ENCODE measurements at regions not wholly inside any gene's neighbourhood (a gene's known extent, or its start where the extent isn't known, plus 50 kb on each side); places are given as distances from the start of the nearest gene placed in this dataset.
A peak's percentile ranks its signal among the peaks of the same experiment; 100 is the strongest.
"Not testable (repeated sequence)": the region's sequence is repeated elsewhere in the genome, so short reads cannot be mapped to it uniquely, and the experiment has no call there.

DNA sequence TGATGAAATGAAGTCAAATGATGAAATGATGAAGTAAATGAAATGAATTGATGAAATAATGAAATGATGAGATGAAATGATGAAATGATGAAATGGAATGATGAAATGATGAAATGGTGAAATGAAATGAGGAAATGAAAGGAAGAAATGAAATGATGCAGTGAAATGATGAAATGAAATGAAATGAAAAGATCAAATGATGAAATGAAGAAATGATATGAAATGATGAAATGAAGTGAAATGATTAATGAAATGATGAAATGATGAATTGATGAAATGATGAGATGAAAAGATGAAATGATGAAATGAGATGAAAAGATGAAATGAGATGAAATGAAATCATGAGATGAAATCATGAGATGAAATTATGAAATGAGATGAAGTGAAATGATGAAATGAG is 139.2 kb upstream of the ERV3-1 start:
- not testable (repeated sequence) for DNase-seq (ENCODE audit: low read depth)

DNA sequence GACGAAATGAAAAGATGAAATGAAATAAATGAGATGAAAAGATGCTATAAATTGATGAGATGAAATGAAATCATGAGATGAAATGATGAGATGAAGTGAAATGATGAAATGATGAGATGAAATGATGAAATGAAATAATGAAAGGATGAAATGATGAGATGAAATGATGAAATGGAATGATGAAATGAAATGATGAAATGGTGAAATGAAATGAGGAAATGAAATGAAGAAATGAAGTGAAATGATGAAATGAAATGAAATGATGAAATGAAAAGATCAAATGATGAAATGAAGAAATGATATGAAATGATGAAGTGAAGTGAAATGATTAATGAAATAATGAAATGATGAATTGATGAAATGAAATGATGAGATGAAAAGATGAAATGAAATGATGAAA is 138.5 kb upstream of the ERV3-1 start:
- not testable (repeated sequence) for DNase-seq (ENCODE audit: low read depth)

DNA sequence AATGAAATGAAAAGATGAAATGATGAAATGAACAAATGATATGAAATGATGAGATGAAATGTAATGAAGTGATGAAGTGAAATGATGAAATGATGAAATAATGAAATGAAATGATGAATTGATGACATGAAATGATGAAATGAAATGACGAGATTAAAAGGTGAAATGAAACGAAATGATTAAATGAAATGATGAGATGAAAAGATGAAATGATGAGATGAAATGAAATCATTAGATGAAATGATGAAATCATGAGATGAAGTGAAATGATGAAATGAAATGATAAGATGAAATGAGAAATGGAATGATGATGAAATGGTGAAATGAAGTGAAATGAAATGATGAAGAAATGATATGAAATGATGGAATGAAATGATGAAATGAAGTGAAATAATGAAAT is 138.1 kb upstream of the ERV3-1 start:
- DNase-seq (ENCODE audit: low read depth) = not testable (repeated sequence)

DNA sequence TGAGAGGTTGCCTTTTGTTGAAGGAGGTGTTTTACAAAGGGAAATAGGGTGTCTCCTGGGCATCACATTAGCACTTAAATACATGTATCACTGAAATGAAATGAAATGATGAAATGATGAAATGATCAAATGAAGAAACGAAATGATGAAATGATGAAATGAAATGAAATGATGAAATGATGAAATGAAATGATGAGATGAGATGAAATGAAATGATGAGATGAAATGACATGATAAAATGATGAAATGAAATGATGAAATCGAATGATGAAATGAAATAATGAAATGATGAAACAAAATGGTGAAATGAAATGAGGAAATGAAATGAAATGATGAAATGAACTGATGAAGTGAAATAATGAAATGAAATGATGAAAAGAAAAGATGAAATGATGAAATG is 137.6 kb upstream of the ERV3-1 start:
- DNase-seq (ENCODE audit: low read depth) = not testable (repeated sequence)

DNA sequence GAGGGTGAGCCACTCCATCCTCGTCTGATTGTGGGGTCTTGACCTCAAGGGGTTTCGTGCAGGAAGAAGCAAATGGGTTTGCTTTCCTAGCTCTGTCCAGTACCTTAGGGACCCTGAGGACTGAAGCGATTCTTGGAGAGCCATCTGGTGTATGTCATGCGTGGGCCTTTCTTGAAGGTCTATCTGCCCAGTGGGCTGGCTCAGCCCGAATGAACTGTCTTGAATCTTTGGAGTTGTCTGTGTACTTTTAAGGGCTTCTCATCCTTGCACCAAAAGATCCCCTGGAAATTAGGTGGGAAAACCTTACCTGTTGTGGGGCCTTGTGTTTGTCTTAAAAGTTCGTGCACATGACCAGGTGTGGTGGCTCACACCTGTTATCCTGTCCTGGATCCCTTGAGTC is 135.4 kb upstream of the ERV3-1 start:
- DNase-seq (ENCODE audit: low read depth) = not testable (repeated sequence)

DNA sequence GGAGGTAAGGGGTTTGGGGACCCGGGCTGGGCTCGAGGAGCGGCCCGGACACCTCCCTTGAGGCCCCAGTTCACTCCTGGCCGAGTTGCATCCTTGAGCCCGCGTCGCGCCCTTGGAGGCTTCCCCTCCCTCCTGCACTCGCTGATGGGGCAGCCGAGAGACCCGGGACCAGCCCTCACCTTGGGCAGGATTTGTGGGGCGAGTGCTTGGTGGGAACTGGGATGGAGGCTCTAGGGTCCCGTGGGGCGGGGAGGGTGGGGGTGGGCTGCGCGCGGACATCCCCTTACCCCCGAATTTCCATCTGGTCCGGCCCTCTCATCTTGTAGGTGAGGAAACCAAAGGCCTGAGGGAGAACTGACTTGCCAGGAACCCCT is 134.9 kb upstream of the ERV3-1 start:
- not testable (repeated sequence) for DNase-seq (ENCODE audit: low read depth)

DNA sequence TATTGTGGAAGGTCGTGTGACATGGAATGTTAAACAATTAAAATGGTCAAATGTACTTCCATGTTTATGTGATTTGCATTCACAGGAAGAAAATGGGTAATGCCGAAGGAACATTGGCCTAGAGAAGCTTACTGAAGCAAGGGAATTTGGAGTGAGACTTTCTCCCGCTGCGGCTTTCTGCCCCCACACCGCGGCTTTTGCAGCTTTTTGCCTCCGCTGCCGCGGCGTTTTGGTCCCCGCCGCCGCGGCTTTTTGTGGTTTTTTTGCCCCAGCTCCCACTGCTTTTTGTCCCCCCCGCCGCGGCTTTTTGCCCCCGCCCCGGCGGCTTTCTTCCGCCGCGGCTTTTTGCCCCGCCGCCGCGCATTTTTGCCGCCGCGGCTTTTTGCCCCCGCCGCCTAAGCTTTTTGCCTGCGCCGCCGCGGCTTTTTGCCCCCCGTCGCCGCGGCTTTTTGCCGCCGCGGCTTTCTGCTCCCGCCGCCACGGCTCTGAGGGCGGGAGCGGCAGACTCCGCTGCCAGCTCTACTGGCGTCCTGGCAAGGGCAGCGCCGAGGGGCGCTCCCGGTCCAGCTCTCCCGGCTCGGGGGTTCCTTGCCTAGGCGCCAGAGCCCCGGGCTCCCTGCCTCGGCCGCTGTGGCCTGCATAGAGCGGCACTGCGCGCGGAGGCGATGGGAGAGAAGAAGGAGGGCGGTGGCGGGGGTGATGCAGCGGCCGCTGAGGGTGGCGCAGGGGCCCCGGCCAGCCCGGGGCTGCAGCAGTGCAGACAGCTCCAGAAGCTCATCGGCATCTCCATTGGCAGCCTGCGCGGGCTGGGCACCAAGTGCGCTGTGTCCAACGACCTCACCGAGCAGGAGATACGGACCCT is 134.3 kb upstream of the ERV3-1 start:
- not testable (repeated sequence) for DNase-seq (ENCODE audit: low read depth)

DNA sequence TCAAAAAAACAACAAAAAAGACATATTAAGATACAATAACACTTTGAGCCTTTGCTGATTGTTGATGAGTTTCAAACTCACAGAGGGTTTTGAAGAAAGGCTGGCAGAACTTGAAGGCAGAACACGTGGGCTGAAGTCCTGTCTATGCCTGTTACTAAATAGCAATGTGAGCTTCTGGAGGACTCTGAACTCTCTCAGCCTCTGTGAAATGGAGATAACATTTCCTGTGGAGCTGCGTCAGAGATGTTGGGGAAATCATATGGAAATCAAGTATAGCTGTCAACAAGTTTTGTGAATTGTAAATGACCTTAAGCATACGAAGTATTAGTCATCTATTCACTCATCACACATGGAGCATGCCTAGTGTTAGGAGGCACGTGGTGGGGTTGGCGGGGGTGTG is 130.4 kb upstream of the ERV3-1 start:
- not testable (repeated sequence) for DNase-seq (ENCODE audit: low read depth)

DNA sequence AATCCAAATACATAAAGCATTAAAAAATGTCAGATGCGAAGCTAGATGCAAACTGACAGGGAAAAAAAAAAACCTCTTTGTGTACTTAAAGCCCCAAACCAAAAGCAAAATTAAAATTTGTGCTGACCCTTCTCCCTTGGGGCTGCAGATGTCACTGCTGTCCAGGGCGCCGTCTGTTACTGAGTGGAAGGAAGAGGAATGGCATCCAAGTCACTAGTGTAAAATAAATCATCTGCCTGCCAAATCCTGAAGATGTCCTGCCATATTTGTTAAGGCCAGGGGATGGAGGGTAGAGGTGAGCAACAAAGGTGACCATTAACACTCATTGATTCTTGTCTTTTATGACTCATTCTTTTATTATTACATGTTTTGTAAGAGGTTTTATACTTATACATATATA is 126.6 kb upstream of the ERV3-1 start:
- DNase-seq (ENCODE audit: low read depth) = not testable (repeated sequence)

DNA sequence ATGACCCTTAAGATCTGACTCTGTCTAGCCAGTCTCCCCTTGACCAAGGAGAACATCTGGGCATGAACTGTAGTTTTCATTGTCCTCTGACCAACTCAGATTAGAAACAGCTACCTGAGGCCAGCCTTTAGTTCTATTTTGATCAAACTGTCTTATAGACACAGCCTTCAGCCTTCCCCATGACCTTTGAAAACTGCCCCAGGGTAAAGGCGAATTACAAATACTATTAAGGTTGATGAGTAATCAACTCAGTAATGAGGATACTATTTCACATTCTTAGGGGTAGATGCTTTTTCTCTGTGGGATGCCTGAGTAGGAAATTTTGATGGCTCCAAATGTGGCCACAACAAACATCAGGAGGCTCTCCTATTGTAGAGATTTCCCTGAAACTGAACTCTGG is 125.8 kb upstream of the ERV3-1 start:
- not testable (repeated sequence) for DNase-seq (ENCODE audit: low read depth)

DNA sequence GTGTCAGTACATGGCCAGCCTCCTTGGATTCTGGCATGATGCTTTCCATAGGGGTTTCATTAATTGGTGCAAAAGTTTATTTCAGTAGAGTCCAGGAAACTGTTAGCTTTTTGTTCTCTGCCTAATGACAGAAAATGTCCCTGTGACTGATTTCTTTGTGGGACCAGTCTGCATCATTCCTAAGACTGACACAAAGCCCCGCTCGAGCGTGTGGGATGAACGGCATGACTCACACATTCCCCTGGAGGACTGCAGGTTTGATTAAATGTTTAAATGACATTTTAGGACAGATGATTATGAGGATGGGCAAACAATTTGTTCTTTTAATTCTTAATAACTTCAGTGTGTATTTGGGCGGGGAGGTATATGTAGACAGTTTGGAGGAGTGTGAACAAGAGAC is 120.9 kb upstream of the ERV3-1 start:
- DNase-seq (ENCODE audit: low read depth) = not testable (repeated sequence)

DNA sequence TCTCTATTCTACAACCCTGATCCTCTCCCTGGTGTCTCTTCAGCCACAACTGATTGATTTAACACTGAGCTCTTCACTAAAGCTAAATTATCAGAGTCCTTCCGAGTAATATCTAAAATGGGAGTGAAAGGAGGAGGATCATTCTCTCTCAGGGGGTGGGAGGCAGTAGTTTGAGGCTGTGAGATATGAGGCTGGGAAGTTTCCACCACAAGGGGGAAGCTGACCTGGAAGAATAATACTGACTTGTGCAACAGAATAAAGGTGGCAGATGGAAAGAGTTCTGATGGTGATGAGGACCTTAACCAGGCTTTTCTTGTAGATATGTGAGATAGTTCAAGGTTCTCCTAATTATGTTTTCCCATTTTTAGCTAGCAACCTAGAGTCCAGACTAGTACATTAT is 118.1 kb upstream of the ERV3-1 start:
- not testable (repeated sequence) for DNase-seq (ENCODE audit: low read depth)

DNA sequence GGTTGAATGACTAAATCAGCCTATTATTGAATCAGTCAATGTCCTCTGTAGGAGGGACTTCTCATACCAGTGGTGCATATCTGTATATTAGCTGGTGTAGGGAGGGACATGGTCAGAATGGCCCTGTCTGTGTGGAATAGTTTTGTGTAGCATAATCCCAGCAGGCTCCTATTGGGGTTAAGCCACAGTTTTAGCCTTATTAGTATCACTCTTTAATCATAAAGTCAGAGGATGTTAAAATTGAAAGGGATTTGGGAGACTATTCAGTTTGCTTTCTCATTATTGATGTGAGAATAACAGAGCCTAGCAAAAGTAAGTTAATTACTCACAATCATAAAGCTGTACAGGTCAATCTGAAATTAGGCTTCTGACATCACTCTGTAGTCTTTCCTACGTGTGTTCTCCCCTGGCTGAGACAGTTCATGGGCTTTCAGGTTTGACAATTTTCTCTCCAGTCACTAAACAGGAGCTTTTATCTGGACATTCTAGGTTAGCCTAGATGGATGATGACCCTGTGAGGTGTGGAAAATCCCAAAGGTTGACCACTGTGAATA is 99.2 kb upstream of the ERV3-1 start:
- DNase-seq (ENCODE audit: low read depth) = not testable (repeated sequence)

DNA sequence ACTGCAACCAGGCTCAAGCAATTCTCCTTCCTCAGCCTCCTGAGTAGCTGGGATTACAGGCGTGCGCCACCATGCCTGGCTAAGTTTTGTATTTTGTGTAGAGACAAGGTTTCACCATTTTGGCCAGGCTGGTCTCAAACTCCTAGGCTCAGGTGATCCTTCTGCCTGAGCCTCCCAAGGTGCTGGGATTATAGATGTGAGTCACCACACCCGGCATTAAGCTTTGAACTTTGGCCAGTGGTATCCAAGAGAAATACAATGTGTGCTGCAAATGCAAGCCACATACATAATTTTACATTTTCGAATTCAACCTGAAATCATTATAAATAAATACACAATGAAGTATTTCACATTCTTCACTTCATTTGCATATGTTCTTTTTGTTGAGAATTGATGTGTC is 94.0 kb upstream of the ERV3-1 start:
- DNase-seq (ENCODE audit: low read depth) = not testable (repeated sequence)

DNA sequence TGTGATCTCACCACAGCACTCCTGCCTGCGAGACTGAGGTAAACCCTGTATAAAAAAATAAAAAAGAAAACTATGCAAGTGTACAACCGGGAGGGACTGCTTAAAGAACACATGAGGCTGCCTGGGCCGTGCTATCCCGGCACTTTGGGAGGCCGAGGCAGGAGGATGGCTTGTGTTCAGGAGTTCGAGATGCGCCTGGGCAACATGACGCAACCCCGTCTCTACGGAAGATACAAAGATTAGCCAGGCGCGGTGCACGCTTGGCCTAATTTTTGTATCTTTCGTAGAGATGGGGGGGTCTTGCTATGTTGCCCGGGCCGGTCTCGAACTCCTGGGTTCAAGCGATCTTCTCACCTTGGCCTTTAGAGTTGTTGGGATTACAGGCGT is 75.2 kb upstream of the ERV3-1 start:
- not testable (repeated sequence) for DNase-seq (ENCODE audit: low read depth)

DNA sequence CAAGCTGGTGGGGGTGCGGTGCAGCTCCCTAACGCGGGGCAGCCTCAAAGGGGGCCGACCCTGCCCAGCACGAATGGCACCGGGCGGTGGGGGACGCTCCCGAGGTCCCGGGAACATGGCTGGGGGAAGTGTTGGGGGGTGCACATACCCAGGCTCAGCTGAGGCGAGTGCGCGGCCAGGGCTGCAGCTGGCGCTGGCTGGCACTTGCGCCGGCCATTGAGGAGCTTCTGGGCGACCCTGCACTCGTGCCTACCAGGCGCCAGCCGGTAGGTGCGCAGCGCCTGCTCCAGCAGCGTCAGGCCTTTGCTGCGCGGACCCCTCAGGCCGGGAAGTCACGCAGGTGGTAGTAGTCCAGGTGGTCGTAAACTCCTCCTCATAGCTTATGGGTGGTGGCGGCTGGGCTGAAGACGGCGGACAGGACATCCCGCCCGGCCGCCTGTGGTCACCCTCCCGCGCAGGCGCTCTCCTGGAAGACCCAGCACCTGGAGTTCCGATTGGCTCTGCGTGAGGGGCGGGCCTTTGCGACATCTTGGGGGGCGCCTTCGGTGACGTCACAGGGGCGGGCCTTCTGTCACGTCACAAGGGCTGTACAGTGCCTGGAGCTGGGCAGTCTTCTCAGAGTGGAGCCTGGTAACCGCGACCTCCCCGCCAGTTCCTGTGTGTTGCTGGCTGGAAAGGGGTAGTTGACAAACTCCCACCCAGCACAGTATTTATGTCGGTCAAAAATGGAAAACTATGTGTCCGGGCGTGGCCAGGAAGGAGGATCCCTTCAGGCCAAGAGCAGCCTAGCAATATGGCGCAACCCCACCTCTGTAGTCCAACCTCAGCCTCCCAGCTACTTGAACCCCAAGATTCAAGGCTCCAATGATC is 74.5 kb upstream of the ERV3-1 start:
- peak; percentile 93 for DNase-seq (ENCODE audit: low read depth)

DNA sequence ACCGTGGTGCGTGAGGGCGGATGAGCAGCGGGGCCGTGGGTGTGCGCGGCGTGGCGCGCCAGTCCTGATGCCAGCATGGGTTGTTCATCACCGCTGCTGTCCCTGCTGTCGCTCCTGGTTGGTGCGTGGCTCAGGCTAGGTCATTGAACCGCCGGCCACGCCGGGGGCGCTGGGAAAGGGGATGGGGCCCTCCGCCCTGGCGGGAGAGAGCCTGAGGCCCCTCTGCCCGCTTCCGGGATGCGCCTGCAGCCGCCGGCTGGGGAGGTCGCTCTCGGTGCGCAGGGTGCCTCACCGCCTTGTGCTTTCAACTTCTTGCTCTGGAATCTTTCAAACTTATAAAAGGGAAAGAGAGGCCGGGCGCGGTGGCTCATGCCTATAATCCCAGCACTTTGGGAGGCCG is 68.5 kb upstream of the ERV3-1 start:
- not testable (repeated sequence) for DNase-seq (ENCODE audit: low read depth)

DNA sequence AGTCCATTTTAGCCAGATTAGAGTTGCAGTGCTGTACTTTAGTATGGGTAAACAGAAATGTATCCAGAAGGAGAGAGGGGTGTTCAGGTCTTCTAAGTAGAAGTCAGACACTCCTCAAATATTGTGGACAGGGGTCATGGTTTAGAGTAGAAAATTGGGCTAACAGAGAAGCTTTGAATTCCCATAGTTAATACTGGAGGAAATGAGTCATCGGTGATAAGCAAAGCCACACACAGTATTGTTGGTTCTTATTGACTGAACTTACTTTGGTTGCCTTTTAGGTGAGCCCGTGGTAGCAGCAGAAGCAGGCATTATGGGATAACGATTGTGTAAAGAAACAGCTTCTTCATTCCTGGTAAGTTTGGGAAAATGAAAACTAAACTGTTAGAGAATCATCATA is 66.7 kb upstream of the ERV3-1 start:
- not testable (repeated sequence) for DNase-seq (ENCODE audit: low read depth)

DNA sequence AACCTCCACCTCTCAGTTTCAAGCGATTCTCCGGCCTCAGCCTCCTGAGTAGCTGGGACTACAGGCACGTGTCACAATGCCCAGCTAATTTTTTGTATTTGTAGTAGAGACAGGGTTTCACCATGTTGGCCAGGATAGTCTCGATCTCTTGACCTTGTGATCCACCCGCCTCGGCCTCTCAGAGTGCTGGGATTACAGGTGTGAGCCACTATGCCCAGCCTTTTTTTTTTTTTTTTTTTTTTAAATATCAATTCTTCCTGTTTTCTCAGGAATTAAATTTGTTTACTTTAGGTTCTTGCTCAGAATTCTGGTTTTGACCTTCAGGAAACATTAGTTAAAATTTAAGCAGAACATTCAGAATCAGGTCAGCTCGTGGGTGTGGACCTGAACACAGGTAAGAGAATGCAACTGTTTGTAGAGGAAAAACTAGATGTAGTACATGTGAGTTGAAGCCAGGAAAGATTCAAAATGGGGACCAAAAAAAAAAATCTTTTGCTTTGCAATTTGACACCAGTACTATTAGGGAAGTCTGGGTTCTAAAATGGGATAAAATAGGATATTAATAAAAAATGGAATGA is 65.5 kb upstream of the ERV3-1 start:
- not testable (repeated sequence) for DNase-seq (ENCODE audit: low read depth)

DNA sequence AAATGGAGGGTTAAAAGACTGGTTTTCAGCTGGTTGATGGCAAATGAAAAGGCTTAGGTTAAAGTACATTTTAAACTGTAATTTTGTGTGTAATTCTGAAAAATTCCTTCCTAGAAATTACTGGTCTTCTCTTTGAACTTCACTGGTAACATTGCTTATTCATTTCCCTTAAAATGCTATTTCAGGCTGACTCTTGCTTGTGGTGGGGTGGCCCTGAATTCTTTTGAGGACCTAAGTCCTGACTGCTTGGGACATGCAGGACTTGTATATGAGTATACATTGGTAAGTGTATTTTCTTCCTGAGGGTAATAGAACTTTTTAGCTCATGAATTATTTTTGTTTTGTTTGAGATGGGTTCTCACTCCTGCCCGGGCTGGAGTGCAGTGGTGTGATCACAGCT is 63.0 kb upstream of the ERV3-1 start:
- not testable (repeated sequence) for DNase-seq (ENCODE audit: low read depth)

DNA sequence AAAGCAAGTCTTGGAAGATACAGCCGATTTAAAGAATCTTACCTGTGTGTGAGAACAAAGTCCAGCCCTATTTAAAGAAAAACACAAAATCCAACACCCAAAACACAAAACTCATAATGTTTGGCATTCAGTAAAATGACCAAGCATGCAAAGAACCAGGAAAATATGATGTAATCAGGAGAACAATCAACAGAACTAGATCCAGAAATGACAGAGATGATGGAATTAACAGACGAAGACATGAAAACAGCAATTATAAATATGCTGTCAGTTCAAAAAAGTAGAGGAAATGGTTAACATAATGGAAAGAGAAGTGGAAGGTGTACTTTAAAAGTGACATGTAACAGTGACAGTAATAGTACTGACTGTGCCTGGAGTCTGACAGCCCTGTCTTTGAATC is 56.1 kb upstream of the ERV3-1 start:
- DNase-seq (ENCODE audit: low read depth) = not testable (repeated sequence)

DNA sequence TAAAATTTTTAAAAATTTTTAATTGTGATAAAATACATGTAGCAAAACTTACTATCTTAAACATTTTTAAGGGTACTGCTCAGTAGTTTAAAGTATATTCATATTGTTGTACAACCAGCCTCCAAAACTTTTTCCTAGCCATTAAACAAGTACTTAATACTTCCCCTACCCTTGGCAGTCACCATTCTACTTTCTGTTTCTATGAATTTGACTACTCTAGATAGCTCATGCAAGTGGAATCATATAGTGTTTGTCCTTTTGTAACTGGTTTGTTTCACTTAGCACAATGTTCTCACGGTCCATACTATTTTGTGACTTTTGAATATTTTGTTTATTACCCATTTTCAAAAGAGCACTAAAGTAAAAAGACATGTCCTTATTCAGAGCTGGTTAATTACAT is 52.8 kb upstream of the ERV3-1 start:
- not testable (repeated sequence) for DNase-seq (ENCODE audit: low read depth)

Data from stimulated activated CD8-positive, alpha-beta memory T cell treated with anti-CD3 and anti-CD28 coated beads, Interleukin-4, amount 100 ng/mL, for 24 hours (primary cell).